OCI-LY1 (cell line): ENCODE measurements at regions not wholly inside any gene's neighbourhood (a gene's known extent, or its start where the extent isn't known, plus 50 kb on each side); places are given as distances from the start of the nearest gene placed in this dataset.

ENCODE experiments used
- H2AFZ ChIP-seq: fragments of 200-600 bp; sonication (generic), shearing (Covaris generic); 2 replicates; pipeline ENCODE4 v1.6.0; 2014; ENCODE audit warnings: antibody characterized with exemption, mild to moderate bottlenecking, low read length
- H3F3A ChIP-seq: fragments of 200-600 bp; sonication (generic), shearing (Covaris generic); 2 replicates; pipeline ENCODE4 v1.6.0; 2014; ENCODE audit warnings: mild to moderate bottlenecking, antibody characterized with exemption, low read length, moderate library complexity; ENCODE audit not compliant: insufficient read depth
- H3K27ac ChIP-seq: fragments of 200-600 bp; sonication (generic); 2 replicates; pipeline ENCODE4 v1.5.1; 2014; ENCODE audit warnings: low read length, mixed run types, mild to moderate bottlenecking, low read depth; ENCODE audit not compliant: poor library complexity, severe bottlenecking
- H3K27me3 ChIP-seq: fragments of 200-600 bp; sonication (generic); 2 replicates; pipeline ENCODE4 v1.6.0; 2014; ENCODE audit warnings: antibody characterized with exemption, mild to moderate bottlenecking, low read length, moderate library complexity; ENCODE audit not compliant: insufficient read depth
- H3K36me3 ChIP-seq: fragments of 200-600 bp; sonication (generic); 2 replicates; pipeline ENCODE4 v1.6.1; 2014; ENCODE audit warnings: mild to moderate bottlenecking, antibody characterized with exemption, low read length, moderate library complexity, mixed read lengths; ENCODE audit not compliant: insufficient read depth
- H3K4me1 ChIP-seq: fragments of 200-600 bp; sonication (generic); 2 replicates; pipeline ENCODE4 v1.5.1; 2014; ENCODE audit warnings: mild to moderate bottlenecking, low read length, moderate library complexity; ENCODE audit not compliant: insufficient read depth, severe bottlenecking
- H3K4me2 ChIP-seq: fragments of 200-600 bp; sonication (generic), shearing (Covaris generic); 2 replicates; pipeline ENCODE4 v1.6.1; 2014; ENCODE audit warnings: low read length
- H3K4me3 ChIP-seq: fragments of 200-600 bp; sonication (generic); 2 replicates; pipeline ENCODE4 v1.5.1; 2014; ENCODE audit warnings: low read length, low read depth, mild to moderate bottlenecking, mixed read lengths; ENCODE audit not compliant: poor library complexity, severe bottlenecking
- H3K79me2 ChIP-seq: fragments of 200-600 bp; shearing (Covaris generic); 2 replicates; pipeline ENCODE4 v1.6.1; 2016; ENCODE audit warnings: mixed run types, low read length, mixed read lengths; ENCODE audit not compliant: insufficient read depth
- H3K9ac ChIP-seq: fragments of 200-600 bp; sonication (generic), shearing (Covaris generic); 2 replicates; pipeline ENCODE4 v1.6.1; 2014; ENCODE audit warnings: mild to moderate bottlenecking, low read length, mixed read lengths
- H3K9me2 ChIP-seq: fragments of 200-600 bp; sonication (generic), shearing (Covaris generic); 2 replicates; pipeline ENCODE4 v1.6.1; 2014; ENCODE audit warnings: low read depth, mild to moderate bottlenecking, low read length, mixed read lengths
- H3K9me3 ChIP-seq: fragments of 200-600 bp; shearing (Covaris generic); 2 replicates; pipeline ENCODE4 v1.6.1; 2014; ENCODE audit warnings: low read length, mixed read lengths
- H4K20me1 ChIP-seq: fragments of 200-600 bp; sonication (generic), shearing (Covaris generic); 2 replicates; pipeline ENCODE4 v1.6.0; 2016; ENCODE audit warnings: mild to moderate bottlenecking, low read length; ENCODE audit not compliant: insufficient read depth
- EZH2 ChIP-seq: fragments of 200-600 bp; sonication (generic), shearing (Covaris generic); IDR thresholded peaks from 2 replicates; pipeline ENCODE4 v1.8.0; 2017; ENCODE audit warnings: borderline replicate concordance, mixed run types, mild to moderate bottlenecking, antibody characterized with exemption, low read length, moderate library complexity, mixed read lengths
- TF ChIP-seq, protein P1 (sequence below): fragments of 200-600 bp; sonication (generic), shearing (Covaris generic); IDR thresholded peaks from 2 replicates; pipeline ENCODE4 v1.5.1; 2017; ENCODE audit warnings: mild to moderate bottlenecking, antibody characterized with exemption, low read length, moderate library complexity, mixed read lengths

DNA sequence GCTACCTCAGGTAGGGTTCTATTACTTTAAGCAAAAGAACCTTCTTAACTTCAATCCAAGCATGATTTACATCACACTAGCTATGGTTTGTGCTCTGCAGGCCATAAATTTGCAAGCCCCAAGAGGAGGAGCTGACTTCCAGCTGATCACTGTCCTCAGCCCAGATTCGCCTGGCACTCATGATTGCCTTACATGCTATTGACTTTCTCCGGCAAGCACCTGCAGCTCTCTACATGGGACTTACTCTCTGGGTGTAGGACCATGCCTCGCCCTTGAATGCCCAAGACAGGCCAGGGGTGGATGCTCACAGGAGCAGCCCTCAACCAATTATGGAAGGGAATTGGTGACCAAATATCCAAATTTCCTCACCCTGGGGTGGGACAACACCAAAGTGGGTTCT lies 99.8 kb downstream of the ESM1 start:
- Histone ChIP-seq H3K4me1 (no peaks in the 10 kb centered on the region), H3K4me2 (no peak overlapping the region), H3K9me2 (no peaks in the 10 kb centered on the region), H3K79me2 (no peaks in the 10 kb centered on the region), H3K27me3 (no peaks in the 10 kb centered on the region), H4K20me1 (no peaks in the 10 kb centered on the region), H3K9ac (no peak overlapping the region), H3K4me3 (no peak overlapping the region), H3K36me3 (no peaks in the 10 kb centered on the region), H2AFZ (no peak overlapping the region), H3F3A (no peaks in the 10 kb centered on the region), H3K9me3 (no peaks in the 10 kb centered on the region), H3K27ac (no peak overlapping the region)
- TF ChIP-seq, protein P1, sequence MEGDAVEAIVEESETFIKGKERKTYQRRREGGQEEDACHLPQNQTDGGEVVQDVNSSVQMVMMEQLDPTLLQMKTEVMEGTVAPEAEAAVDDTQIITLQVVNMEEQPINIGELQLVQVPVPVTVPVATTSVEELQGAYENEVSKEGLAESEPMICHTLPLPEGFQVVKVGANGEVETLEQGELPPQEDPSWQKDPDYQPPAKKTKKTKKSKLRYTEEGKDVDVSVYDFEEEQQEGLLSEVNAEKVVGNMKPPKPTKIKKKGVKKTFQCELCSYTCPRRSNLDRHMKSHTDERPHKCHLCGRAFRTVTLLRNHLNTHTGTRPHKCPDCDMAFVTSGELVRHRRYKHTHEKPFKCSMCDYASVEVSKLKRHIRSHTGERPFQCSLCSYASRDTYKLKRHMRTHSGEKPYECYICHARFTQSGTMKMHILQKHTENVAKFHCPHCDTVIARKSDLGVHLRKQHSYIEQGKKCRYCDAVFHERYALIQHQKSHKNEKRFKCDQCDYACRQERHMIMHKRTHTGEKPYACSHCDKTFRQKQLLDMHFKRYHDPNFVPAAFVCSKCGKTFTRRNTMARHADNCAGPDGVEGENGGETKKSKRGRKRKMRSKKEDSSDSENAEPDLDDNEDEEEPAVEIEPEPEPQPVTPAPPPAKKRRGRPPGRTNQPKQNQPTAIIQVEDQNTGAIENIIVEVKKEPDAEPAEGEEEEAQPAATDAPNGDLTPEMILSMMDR = no peak
- TF ChIP-seq EZH2 = no peak

DNA sequence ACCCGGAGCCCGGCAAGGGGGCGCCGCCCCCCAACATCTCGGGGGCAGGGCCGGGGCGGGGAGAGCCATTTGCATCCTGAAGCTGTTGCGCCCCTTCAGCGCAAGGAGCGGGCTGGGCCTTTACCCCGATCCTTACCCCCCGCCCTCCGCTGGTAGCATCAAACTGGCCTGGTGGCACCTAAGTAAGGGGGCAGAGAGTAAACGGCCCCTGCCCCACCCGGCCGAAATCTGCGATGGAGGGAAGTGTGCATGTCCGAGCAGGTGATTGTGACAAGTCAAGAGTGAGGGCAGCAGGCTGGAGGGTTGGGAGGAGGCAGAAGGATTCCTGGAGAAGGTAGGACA lies 101.2 kb downstream of the ESM1 start:
- H3K9ac ChIP-seq = no peak overlapping the region
- no peaks in the 10 kb centered on the region for H3K79me2 ChIP-seq
- no peak overlapping the region for H3K4me2 ChIP-seq
- no peaks in the 10 kb centered on the region for H3F3A ChIP-seq
- H3K9me2 ChIP-seq = no peaks in the 10 kb centered on the region
- TF ChIP-seq EZH2 = no peak
- TF ChIP-seq, protein P1 = no peak
- H3K27ac ChIP-seq = no peak overlapping the region
- H3K27me3 ChIP-seq = no peaks in the 10 kb centered on the region
- no peaks in the 10 kb centered on the region for H4K20me1 ChIP-seq
- no peaks in the 10 kb centered on the region for H3K9me3 ChIP-seq
- no peak overlapping the region for H2AFZ ChIP-seq
- no peaks in the 10 kb centered on the region for H3K4me1 ChIP-seq
- H3K4me3 ChIP-seq = no peak overlapping the region
- no peaks in the 10 kb centered on the region for H3K36me3 ChIP-seq

DNA sequence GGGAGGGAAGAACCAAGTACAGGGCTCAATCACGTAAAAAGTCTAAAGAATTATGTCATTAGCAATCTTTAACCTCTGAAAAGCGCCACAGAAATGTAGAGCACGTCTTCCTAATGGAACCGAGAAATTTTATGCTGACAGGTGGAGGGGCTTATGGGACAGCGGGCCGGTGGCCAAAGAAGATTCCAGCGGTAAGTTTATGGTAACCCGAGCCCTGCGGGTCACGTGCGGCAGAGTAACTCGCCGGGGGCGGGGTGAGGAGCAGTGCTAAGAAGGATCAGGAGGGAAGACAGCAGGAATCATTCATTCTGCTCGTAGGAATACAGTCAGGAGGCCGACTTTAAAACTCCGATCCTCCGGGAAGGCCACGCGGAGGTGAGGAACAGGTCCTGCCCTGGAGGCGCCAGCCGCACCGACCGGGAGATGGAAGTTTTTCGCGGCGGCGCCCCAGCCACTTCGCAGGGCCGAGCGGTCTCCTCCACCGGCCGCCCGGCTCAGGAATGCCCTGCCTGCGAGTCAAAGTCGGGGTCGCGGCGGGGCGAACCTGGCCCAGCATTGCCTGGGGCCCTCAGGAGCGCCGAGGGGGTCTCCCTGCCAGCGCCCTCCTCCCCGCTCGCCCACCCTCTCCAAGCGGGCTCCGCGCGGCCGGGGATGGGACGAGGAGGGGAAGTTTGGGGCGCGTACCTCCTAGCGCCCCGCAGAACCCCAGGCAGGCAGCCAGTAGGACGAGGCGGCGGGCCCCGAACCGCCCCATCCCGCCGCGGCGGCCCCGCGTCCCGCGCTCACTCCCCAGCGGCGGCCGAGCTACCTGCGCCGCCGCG lies 101.8 kb downstream of the ESM1 start:
- no peak overlapping the region for H3K4me2 ChIP-seq
- no peaks in the 10 kb centered on the region for H3K79me2 ChIP-seq
- no peaks in the 10 kb centered on the region for H3F3A ChIP-seq
- no peaks in the 10 kb centered on the region for H3K36me3 ChIP-seq
- H3K27ac ChIP-seq = no peak overlapping the region
- no peaks in the 10 kb centered on the region for H3K9me3 ChIP-seq
- H3K9me2 ChIP-seq = no peaks in the 10 kb centered on the region
- H4K20me1 ChIP-seq = no peaks in the 10 kb centered on the region
- H3K4me1 ChIP-seq = no peaks in the 10 kb centered on the region
- no peak overlapping the region for H2AFZ ChIP-seq
- TF ChIP-seq EZH2 = no peak
- TF ChIP-seq, protein P1 = no peak
- H3K4me3 ChIP-seq = no peak overlapping the region
- no peaks in the 10 kb centered on the region for H3K27me3 ChIP-seq
- no peak overlapping the region for H3K9ac ChIP-seq
